Left renal pelvis (tissue), 4 donors: ENCODE measurements at regions not wholly inside any gene's neighbourhood (a gene's known extent, or its start where the extent isn't known, plus 50 kb on each side); places are given as distances from the start of the nearest gene placed in this dataset.

Experiments used
- DNase-seq, 4 donors: peaks; one replicate each; pipeline ENCODE4 v3.0.0-alpha.2; 2013; ENCODE audit warnings: low read depth in 4 of 4, low spot score in 3 of 4

DNA sequence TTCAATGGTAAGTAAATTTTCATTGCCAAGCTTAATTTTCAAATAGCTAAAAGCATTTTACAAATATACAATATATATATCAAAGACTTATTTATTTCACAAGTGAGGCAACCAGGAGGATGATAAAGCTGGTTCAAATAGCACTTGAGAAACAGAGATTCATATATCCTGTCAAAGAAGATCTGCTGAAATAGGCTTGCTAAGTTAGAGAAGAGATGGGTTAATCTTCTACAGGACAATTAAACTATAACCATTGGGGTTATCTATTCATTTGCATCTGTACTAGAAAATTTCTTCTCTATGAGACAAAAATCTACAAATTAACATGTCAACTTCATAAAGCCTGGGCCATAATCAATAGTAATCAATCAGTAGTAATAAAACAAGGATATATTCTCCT, 637.7 kb upstream of the UBE2E2 start:
- DNase-seq: no peak

DNA sequence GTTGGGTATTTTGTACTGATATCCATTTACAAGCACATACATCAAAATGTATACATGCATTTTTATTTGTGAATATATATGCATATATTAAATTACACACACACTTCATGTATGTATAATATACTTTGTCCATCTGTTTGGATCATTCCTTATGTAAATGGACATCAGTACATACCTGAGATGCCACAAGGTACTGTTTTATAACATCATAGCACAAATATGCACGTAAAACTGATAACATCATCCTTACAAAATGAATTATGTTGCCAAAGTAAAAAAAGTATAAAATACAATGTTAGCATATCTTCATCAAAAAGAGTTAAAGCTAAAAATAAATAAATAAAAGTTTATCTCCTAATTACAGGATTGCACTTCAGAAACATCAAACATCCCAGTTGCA, 634.8 kb upstream of the UBE2E2 start:
- no peak for DNase-seq

DNA sequence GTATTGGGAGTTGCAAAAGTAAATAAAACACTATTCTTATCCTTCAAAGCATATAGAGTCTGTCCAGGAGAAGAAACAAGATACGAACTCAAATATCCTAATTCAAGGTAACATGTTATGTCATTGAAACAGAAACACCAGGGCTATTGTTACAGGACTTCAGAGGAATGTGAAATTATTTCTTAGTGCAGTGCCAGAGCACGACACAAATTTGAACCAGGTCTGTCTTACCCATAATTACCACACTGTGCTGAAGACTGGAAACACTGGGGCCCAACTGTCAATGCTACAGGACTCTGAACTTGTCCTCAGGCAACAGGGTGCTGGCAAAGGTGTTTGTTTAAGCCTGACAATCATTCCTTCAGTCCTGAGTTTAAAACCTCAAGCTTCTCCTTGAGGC, 633.6 kb upstream of the UBE2E2 start:
- DNase-seq: no peak

DNA sequence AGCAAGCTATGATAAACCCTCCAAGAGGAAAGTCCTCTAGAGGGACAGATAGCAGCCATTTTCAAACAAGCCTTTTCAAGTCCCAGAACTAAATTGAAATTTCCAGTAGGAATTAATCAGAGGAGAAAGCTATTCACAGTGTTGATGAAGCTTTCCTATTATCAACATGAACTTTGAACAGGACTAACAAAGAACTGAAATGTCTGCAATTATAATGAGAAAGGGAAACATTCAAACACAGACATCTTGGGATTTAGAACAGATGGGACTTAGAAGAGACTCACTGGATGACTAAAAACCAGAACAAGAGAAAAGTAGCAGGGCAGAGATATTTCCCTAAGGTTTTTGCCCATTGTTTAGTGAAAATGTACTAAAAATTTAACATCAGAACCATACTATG, 622.1 kb upstream of the UBE2E2 start:
- DNase-seq: no peak

GRCh38 chr3:22582266-22582665, 620.9 kb upstream of the UBE2E2 start:
- no peak for DNase-seq

GRCh38 chr3:22585504-22585903, 617.6 kb upstream of the UBE2E2 start:
- no peak for DNase-seq

DNA sequence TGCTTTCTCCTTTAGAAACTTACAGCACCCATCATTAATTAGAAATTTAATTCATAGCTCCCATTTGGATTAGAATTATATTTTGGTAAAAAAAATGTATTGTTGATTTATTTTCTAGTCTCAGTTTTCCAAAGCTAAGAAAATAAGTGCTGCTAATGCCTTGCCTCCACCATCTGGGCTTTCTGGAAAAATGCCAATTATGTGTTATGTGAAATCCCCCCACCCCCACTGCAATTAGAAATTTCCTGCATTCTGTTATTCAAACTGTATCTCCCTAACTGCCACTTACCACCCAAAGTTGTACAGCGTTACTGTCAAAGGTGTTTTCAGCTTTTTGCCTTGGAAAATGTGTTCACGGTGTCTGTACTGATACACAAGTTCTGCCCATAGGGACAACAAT, 617.2 kb upstream of the UBE2E2 start:
- no peak for DNase-seq

- no peak for DNase-seq
These were observed 615.7 kb upstream of the UBE2E2 start for GRCh38 chr3:22587446-22587845.

DNA sequence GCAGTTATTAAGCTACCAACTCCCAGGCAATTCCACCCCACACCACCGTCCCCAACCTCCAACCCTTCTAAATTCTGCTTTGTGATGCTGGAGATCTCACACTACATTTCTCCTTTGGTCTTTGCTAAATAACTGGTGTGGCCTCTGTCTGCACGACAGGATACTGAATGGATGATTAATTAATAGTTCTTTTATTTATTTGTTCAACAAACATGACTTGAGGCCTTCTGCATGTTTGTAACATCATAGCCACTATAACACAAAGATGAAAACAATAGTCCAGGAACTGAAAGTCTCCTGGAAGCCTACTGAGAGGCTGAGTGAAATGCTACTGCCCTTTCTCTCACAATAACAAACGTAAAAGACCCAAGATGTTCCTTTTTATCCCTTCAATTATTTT, 609.5 kb upstream of the UBE2E2 start:
- no peak for DNase-seq

DNA sequence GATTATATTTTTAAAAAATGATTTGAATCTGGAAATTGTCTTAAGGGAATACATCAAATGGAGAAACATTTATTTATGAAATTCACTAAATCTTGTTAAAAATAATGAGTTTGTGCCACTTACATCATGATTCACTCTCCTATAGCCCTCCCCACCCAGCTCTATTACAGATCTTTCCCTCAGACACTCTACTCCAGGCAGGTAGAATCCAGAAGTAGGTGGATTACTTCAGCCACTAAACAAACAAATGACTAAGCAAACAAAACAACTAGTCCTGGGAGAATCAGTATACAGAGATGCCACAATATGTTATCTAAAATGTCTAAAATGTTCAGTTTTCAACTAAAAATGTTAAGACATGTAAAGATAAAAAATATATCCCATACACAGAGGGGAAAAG, 608.1 kb upstream of the UBE2E2 start:
- DNase-seq: no peak

DNA sequence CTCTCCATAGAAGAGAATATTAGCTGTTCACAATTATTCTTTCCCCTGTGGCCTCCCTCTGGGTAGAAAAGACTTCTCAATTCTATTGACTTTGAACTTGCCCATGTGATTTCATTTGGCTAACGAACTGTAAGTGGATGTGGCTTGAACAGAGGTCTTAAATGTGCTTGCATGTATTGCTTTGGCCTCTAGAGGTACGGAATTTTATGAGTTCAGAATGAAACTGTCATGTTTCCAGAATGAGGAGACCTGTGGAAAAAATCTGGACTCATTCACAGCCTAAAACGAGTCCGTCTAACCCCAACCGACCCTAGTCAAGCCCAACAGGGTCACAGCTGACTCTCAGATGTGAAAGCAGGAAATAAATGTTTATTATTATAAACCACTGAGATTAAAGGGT, 596.7 kb upstream of the UBE2E2 start:
- no peak for DNase-seq

DNA sequence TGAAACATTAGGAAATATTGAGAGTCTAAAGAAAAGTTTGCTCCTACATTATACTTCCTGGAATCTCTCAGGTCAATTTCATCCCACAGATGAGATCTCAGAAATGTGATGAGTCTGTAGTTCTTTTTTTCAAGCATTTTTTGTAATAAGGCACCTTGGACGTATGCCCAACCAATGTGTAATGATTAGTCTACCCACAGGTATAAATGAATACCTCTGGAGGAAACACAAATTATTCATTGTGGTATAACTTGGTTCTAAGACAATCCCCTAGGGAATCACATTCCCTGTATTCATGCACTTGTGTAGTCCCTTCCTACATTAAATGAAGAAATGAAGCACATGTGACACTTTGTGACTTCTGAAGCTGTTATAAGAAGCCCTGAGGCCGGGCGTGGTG, 596.2 kb upstream of the UBE2E2 start:
- no peak for DNase-seq

DNA sequence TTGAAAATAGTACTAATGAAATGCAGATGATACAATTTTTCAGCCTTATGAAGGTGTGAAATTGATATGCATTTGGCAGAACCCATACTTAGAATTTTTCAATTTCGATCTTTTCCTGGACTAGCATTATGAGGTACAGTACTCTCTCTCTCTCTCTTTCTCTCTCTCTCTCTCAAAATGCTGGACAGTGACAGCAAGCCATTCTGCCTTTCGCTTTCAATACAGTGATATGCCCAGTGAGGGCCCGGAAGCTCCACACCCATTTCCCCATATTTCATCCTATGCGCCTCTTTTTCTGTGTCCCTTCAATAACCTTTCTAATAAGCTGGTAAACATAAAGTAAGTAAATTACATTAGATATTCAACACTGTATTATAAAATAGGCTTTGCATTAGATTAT, 595.0 kb upstream of the UBE2E2 start:
- DNase-seq: no peak

DNA sequence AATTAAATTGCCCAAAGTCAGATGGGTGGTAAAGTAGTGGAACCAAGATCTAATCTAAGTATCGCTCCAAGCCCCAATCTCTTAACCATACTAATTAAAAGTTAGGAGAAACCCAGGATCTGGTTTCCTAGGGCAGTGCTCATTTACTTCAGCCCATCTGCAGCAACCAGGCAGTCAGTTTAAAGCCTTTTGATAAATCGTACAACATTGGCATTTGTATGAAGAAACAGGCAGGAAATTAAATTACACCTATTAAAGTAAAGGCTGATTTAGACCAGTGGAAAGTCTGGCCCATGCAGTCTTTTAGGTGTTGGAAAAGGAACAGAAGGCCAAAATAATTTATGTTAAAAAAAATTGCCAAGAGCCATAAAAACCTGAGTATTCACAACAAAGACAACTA, 594.4 kb upstream of the UBE2E2 start:
- DNase-seq: no peak

- no peak for DNase-seq
These were observed 594.0 kb upstream of the UBE2E2 start for GRCh38 chr3:22609139-22609538.

- no peak for DNase-seq
These were observed 590.2 kb upstream of the UBE2E2 start for GRCh38 chr3:22612927-22613326.

GRCh38 chr3:22615790-22616189, 587.3 kb upstream of the UBE2E2 start:
- DNase-seq: no peak

- DNase-seq: no peak
These were observed 585.8 kb upstream of the UBE2E2 start for GRCh38 chr3:22617372-22617771.

- DNase-seq: no peak
These were observed 582.6 kb upstream of the UBE2E2 start for GRCh38 chr3:22620498-22620897.

DNA sequence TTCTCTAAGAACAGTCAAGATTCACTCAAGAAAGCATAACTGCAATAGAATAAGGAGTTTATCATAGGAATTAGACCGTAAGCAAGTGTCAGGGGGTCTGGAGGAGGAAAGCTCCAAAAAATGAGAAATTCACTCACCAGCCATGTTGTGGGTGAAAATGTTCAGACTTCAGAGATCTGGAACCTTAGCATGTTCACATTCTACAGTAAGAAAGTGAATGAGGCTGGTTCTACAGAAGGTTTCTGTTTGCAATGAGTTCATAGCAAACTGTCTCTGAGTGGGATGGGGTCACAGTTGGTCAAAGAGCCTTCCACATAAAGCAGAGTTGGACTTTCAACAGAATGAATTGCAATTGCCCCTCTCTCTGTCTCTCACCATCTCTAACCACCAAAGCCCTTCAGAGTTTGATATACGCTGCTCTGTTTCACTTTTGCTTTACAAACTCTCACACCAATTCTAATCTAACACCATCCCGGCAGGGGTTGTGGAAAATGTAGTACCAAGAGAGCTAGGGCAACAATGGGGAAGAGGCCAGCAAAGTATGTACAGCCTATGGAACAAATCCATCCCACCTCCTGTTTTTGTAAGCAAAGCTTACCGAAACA, 581.8 kb upstream of the UBE2E2 start:
- DNase-seq: no peak

- no peak for DNase-seq
These were observed 575.1 kb upstream of the UBE2E2 start for GRCh38 chr3:22627993-22628499.

DNA sequence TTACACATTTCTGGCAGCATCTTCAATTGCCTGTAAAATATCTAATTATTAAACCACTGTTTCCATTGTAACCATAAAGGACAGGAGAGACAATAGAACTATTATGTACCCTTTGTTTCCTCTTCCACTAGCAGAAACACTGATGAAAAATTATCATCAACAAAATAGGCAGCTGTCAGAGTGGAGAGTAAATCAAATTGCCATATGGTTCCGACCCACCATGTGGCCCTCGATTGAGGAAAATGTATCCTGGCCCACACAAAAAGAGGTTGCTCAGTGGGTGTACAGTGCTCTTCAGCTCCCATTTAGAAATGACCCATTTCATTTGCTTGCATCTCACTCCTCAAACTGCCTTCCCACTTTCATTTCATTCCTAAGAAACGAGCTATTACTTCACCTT, 570.6 kb upstream of the UBE2E2 start:
- DNase-seq: no peak

GRCh38 chr3:22634433-22634832, 568.7 kb upstream of the UBE2E2 start:
- DNase-seq: no peak
